Posterior vena cava (tissue), 2 donors: ENCODE measurements at regions not wholly inside any gene's neighbourhood (a gene's known extent, or its start where the extent isn't known, plus 50 kb on each side); places are given as distances from the start of the nearest gene placed in this dataset.

Experiments used
- DNase-seq: peaks from one replicate; pipeline ENCODE4 v3.0.0-alpha.2; 2020; ENCODE audit warnings: low spot score
- intact Hi-C, 2 donors: fragments of 100-400 bp; cut with DNase I; formaldehyde crosslinking; loops; one replicate each; pipeline versions ENCODE4 v1.14.1 to v1.14.2; 2022 to 2023
- donor health status: DM: yes; HTN: yes; CAD: no.
- donor health status: DM: yes; HTN: yes; CAD: no.

DNA sequence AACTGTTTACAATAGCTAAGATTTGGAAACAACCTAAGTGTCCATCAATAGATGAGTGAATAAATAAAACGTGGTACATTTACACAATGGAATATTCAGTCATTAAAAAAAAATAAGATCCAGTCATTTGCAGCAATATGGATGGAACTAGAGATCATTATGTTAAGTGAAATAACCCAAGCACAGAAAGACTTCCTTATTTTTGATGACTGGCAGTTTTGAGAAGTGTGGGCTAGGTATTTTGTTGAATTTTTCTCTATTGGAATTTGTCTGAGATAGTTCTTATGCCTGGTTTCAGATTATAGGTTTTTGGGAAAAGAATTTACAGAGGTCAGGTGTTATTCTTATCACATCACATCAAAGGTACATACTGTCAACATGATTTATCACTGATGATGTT is 293.8 kb upstream of the ARSJ start:
- intact Hi-C loops, result no loop called here
- no peak for DNase-seq

DNA sequence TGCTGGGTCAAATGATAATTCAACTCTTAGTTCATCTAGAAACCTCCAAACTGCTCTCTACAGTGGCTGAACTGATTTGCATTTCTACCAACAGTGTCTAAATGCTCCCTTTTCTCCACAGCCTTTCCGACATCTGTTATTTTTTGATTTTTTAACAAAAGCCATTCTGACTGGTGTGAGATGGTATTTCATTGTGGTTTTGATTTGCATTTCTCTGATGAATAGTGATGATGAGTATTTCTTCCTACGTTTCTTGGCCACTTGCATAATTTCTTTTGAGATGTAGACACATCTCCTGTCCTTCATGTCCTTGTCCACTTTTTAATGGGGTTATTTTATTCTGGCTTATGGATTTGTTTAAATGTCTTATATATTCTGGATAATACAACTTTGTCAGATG is 298.2 kb upstream of the ARSJ start:
- intact Hi-C loops, result no loop called here

DNA sequence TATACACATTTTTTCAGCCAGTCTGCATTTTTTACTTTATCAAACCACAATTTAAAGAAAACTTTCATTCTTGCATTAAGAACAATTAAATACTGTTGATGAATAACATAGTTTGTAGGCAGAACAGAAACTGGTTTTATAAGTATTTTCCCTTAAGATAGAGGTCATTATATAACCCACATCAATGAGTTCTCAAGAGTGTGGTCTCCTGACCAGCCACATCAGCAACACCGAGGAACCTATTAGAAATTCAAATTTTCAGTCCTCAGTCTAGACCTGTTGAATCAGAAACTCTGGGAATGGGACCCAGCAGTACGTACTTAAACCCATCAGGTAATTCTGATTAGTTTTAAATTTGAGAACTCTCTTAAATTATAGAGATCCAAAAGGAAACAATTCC is 299.6 kb upstream of the ARSJ start:
- intact Hi-C loops, result no loop called here
- no peak for DNase-seq

More for the DNA sequence above, 298.2 kb upstream of the ARSJ start:
- no peak for DNase-seq

DNA sequence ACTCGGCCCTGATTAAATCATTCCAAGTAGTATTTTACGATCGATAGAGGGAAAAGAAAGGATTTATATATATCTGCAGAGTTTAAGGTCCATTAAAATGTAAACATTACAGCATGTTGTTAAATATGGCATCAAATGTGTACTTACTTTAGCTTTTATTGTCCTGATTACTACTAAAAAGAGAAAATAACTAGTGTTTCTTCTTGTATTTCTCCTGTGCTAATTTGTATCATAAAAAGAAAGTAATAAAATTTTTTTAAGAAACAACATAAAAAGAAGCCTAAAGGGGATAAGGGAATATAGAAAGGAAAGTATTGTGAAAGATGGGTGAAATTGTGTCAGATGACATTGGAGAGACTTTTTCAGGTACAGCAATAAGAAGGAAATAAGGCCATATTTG is 300.3 kb upstream of the ARSJ start:
- intact Hi-C loops, result no loop called here
- DNase-seq, result no peak

DNA sequence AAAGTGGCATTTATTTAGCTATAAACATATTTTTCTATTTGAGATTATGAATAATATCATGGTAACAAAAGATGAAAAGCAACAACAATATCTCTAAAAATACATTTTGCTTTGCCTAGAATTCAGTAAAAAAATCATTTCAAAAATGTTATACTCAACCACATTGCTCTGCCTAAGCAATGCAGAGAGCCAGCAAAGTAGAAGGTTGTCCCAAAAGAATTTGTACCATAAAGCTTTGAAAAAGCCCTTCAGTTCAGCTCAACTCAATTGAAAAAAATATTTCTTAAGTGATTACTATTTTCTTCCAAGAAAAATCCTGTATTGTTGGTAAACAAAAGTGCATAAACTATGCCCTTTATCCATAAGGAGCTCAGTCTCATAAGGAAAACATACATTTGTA is 301.2 kb upstream of the ARSJ start:
- intact Hi-C loops, result no loop called here

DNA sequence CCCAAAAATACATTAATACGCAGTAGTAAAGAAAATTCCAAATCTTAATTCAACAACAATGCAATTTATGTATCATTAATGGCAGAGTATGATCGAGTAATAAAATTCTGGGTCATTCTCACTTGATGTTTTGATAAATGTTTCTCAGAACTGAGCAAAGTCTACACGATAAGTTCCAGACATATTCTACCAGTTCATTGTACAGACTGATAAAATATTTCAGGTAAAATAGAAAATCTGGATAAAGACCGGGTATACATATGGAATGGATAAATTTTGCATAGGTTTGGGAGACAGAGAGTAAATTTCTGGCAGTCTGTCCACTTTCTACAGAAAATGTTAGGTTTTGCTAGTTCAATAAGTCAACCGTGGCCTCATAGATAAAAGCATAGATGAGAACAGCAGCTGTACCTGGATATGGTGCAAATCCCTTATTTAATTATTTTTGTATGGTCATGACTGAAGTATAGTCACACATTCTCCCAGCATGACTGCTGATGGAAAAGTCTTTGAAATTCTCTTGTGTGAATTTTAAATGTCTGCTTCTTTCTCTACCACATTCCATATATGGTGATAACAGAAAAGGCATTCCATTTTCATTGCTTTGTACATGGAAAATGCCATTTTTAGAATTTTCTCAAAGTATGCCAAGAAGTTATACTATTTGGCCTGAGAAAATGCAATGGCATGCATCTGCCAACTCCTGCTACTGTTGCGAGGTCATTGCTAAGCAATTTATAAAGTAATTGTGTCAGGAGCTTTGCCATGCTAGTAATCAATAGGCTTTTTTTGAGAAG is 301.9 kb upstream of the ARSJ start:
- no peak for DNase-seq

More for the DNA sequence above, 301.2 kb upstream of the ARSJ start:
- DNase-seq, result no peak

DNA sequence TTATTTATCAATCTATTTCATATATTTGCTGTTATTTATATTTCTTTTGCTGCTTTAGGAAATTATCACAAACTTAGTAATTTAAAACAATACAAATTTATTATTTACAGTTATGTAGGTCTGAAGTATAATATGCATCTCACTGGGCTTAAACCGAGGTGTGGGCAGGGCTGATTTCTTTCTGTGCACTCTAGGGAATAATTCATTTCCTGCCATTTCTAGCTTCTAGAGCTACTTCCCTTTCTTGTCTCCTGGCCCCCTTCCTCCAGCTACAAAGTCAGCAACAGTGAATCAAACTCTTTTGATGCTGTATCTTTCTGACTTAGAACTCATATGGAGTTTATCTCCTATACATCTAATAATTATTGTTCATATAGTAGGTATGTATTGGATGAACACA is 303.5 kb upstream of the ARSJ start:
- intact Hi-C loops, result no loop called here
- no peak for DNase-seq

More for the DNA sequence above, 301.9 kb upstream of the ARSJ start:
- intact Hi-C loops, result no loop called here

DNA sequence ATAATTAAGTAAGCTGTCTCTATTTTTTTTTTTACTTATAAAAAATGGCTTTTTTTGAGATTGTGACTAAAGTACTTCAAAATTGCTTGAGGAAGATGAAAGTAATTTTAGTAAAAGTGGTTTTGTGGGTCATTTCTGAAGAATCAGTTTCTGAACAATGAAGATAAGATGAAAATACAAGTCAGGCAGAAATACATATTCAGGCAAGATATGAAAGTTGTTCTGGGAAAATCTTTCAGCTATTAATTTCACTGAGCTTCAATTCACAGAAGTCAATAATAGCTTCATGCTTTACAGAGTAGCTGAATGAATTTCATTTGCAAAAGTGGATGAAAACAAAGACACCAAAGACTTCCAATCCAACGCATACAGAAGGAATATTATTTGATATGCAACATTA is 305.2 kb upstream of the ARSJ start:
- no peak for DNase-seq
- intact Hi-C loops, result no loop called here

DNA sequence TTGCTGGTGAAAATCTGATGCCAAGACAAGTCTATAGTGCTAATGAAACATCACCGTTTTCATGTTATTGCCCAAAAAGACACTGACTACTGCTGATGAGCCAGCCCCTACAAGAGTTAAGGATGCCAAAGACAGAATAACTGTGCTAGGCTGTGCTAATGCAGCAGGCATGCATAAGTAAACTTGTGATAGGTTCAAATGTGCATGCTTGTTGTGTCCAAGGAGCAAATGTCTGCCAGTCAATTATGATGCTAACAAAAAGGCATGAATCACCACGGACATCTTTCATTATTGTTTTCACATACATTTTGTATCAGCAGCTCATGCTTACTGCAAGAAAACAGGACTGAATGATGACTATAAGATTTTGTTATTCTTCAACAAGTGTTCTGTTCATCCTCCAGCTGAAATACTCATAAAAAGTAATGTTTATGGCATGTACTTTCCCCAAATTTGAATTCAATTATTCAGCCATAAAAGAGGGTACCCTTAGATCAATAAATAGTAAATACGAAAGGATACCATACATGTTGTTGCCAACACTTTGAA is 306.9 kb upstream of the ARSJ start:
- no peak for DNase-seq
- intact Hi-C loops, result no loop called here

DNA sequence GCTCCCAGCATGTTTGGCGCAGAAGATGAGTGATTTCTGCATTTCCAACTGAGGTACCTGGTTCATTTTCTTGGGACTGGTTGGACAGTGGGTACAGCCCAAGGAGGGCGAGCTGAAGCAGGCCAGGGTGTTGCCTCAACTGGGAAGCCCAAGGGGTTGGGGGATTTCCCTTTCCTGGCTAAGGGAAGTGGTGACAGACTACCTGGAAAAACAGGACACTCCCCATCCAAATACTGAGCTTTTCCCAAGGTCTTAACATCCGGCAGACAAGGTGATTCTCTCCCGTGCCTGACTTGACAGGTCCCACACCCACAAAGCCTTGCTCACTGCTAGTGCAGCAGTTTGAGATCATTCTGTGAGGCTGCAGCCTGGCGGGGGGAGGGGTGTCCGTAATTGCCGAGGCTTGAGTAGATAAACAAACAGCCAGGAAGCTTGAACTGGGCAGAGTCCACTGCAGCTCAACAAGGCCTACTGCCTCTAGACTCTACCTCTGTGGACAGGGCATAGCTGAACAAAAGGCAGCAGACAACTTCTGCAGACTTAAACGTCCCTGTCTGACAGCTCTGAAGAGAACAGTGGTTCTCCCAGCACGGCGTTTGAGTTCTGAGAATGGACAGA is 307.7 kb upstream of the ARSJ start:
- no peak for DNase-seq
- intact Hi-C loops, result no loop called here

DNA sequence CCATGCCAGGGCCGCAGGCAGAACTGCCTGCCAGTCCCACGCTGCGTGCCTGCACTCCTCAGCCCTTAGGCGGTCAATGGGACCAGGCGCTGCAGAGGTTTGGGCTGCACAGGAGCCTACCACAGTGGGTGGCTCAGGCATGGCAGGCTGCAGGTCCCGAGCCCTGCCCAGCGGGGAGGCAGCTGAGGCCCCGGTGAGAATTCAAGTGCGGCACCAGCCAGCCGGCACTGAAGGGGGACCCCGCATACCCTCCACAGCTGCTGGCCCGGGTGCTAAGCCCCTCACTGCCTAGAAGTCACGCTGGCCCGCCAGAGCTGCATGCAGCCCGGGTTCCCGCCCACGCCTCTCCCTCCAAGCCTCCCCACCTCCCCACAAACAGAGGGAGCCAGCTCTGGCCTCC is 302.5 kb upstream of the UGT8 start:
- peak; percentile 75 for DNase-seq
- intact Hi-C loops, result no loop called here

DNA sequence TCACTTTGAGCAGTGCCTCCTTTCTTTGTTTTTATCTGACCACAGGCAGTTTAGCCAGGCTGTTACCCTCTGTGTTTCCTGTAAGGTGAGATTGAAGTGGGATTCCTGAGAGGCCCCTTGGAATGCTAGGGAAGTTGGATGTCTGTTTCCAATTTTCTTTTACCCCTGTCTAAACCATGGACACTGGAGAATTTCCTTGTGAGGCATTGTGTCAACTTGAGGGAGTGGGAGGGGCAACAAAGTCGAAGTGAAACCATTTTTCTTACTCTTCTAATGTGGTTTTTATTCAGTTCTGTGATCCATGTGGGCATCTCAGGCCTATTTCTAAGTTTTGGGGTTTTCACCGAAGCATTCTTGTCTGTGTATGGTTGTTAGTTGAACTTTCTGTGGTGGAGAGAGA is 296.1 kb upstream of the UGT8 start:
- intact Hi-C loops, result loop anchor here in 1 of 2 donors (5.0 kb wide), 1 partner anchor 750 kb away; no protein-coding TSS in a partner anchor
- no peak for DNase-seq

DNA sequence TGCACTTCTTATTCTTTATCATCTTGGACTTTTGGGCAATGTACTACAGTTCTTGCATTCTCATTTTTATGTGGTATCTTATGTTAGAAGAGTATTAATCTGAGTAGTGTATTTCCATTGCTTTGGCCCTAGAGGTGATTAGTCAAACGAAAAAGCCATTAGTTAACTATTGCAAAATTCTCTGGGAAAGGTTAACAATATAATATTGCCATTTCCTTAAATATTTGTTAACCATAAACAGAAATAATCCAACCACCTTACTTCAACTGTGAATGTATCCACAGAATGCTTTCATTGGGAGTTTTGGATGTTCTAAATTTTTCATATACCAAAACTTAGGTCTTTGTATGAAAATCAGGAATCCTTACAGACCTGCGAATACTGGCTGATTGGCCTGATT is 294.6 kb upstream of the UGT8 start:
- no peak for DNase-seq
- intact Hi-C loops, result loop anchor here in 1 of 2 donors (5.0 kb wide), 1 partner anchor 748 kb away; no protein-coding TSS in a partner anchor

DNA sequence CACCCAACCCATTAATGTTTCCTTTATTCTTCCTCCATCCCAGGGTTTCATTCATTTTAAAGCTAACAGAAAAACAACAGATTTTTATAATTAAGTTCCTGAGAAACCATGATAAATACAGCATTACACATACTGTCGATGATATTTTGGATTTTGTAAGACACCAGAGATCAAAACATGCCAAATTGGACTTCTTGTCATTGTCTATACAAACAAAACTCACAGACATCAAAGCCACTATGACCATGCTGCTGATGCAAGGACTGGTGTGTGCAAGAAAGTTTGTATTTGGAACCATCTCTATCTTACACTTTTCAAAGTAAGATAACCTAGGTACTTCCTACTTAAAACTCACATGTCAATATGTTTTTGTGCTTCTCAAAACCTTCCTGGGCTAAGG is 294.0 kb upstream of the UGT8 start:
- no peak for DNase-seq
- intact Hi-C loops, result loop anchor here in 1 of 2 donors (5.0 kb wide), 1 partner anchor 748 kb away; no protein-coding TSS in a partner anchor

DNA sequence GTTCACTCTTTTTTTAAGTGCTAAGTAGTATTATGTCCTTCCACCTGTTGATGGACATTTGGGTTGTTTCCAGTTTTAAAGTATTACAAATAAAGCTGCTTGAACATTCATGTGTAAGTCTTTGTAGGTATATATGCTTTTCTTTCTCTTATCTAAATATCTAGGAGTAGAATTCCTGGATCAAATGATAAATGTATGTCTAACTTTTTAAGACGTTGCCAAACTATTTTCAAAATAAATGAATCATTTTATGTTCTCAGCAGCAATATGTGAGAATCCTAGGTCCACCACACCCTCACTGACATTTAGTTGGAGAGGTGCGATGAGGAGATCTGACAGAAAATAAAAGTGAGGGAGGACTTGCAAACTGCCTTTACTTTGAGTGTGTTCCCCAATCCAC is 291.7 kb upstream of the UGT8 start:
- intact Hi-C loops, result no loop called here
- DNase-seq, result no peak

DNA sequence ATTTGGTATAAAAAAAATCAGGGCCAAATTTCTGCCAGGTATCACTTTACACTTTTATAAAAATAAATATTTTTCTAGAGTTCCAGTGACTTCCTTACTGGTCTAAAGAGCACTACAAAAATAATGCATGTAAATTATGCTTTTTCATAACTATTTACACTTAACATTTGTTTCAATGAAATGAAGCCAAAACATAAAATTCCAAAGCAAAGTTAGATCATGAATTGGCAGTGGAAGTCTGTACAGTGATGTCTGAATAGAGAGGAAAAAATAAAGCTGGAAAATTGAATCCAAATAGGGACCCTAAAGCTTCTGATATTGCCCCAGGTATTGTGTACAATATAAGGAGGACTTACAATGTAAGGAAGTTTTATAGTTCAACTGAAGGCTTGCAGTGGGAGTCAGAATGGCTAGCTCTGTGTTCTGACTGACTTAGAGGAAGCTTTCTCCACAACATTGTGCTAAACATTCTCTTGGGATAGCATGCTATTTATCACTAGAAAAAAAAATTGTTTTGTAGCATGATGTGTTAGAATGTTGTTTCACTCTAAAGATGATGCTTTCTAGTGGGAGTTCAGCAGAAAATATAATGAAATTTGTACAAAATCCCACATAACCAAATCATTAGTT is 288.2 kb upstream of the UGT8 start:
- intact Hi-C loops, result no loop called here
- no peak for DNase-seq

DNA sequence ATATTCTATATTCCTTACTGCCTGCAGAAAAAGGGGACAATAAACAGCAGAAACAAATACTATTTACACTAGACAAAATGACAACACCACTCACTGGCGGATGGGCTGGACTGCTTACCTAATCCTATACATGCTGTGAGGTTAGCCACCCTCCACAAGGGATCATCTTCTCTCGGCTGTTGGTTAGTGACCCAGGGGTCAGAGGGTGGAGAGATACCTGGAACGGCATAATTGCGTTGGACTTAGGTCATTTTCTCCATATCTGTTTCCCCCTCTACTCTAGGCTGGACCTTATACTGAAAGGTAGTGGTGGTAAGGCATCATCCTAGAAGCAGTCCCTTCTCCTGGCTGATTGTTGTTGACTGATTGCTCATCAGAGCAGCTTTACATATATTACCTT is 286.8 kb upstream of the UGT8 start:
- DNase-seq, result no peak
- intact Hi-C loops, result no loop called here

DNA sequence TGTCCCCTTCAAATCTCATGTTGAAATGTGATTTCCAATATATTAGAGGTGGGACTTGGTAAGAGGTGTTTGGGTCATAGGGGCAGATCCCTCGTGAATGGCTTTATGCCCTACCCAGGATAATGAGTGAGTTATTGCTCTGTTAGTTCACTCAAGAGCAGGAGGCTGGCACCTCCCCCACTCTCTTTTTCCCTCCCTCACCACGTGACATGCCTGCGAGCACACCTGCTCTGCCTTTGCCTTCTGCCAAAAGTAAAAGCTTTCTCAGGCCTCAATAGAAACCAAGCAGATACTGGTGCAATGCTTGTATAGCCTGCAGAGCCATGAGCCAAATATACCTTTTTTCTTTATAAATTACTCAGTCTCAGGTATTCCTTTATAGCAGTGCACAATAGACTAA is 286.3 kb upstream of the UGT8 start:
- DNase-seq, result no peak
- intact Hi-C loops, result no loop called here

DNA sequence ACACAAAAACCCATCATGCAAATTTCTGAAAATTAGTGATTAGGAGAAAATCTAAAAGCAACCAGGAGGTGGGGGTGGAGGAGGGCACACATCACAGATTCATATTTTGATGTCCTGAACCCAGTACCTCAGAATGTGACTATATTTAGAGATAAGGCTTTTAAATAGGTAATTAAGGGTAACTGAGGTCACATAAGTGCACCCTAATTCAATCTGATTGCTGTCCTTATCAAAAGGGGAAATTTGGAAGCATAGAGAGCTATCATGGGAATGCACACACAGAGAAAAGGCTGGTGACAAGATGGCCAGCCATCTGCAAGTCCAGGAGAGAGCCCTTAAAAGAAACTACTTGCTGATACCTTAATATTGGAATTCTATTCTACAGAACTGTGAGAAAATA is 281.8 kb upstream of the UGT8 start:
- intact Hi-C loops, result no loop called here
- DNase-seq, result no peak

DNA sequence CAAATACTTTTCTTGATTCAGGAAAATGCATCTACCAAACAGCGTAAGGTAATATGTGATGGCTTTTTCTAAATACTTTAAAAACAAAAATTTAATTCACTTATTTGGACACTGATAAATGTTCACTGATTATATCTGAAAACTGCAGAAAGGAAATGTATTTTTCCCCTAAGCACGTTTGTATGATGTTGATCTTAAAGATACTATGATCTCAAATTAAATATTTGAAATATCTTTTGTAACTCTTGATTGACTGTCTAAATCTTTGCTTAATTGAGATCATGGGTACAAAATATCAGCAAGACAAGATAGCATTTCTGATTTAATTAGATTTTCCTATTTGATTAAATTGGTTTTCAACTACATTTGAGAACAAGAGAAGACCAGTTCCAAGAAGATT is 281.0 kb upstream of the UGT8 start:
- DNase-seq, result no peak
- intact Hi-C loops, result no loop called here
